Urinary bladder (tissue), 3 donors: ENCODE measurements at regions not wholly inside any gene's neighbourhood (a gene's known extent, or its start where the extent isn't known, plus 50 kb on each side); places are given as distances from the start of the nearest gene placed in this dataset.

Experiments used
- DNase-seq: peaks from one replicate; pipeline ENCODE4 v3.0.0-alpha.2; 2015; ENCODE audit errors: extremely low spot score
- H3K27ac ChIP-seq: one replicate; pipeline ENCODE4 v1.5.1; 2013; ENCODE audit warnings: low read depth, mild to moderate bottlenecking, moderate library complexity
- H3K36me3 ChIP-seq: one replicate; pipeline ENCODE4 v1.6.1; 2013; ENCODE audit warnings: mild to moderate bottlenecking, moderate library complexity; ENCODE audit not compliant: insufficient read depth
- H3K4me1 ChIP-seq: one replicate; pipeline ENCODE4 v1.6.1; 2013; ENCODE audit warnings: mild to moderate bottlenecking, moderate library complexity; ENCODE audit not compliant: insufficient read depth
- H3K4me3 ChIP-seq: one replicate; pipeline ENCODE4 v1.5.1; 2013; ENCODE audit warnings: low read depth, low read length
- WGBS: extraction: QIAGEN DNeasy Blood & Tissue Kit; methylation state at CpG from one replicate; pipeline ENCODE4 v1.1.7; 2013; 5-methylcytosine and 5-hydroxymethylcytosine counted together
- donor health status: healthy with polysubstance abuse.
- donor health status: healthy.

GRCh38 chr12:85552461-85552860 lies 272.4 kb downstream of the ALX1 start:
- H3K4me3 ChIP-seq = no peak overlapping the region
- no peak overlapping the region for H3K27ac ChIP-seq
- no peaks in the 10 kb centered on the region for H3K36me3 ChIP-seq
- no peak for DNase-seq
- no peaks in the 10 kb centered on the region for H3K4me1 ChIP-seq
- WGBS = 89% methylated on average over 3 of the region's 3 CpGs

GRCh38 chr12:85557850-85558249 lies 277.8 kb downstream of the ALX1 start:
- Histone ChIP-seq H3K4me1 (no peaks in the 10 kb centered on the region), H3K27ac (no peak overlapping the region), H3K36me3 (no peaks in the 10 kb centered on the region), H3K4me3 (no peak overlapping the region)
- WGBS = 54% methylated on average over 1 of the region's 1 CpG
- DNase-seq = no peak

- Histone ChIP-seq H3K4me1 (no peaks in the 10 kb centered on the region), H3K36me3 (no peaks in the 10 kb centered on the region), H3K27ac (no peak overlapping the region), H3K4me3 (no peak overlapping the region)
- no peak for DNase-seq
Measured at GRCh38 chr12:85558684-85559083, 277.5 kb downstream of the RASSF9 start.

GRCh38 chr12:85559127-85559526 lies 277.1 kb downstream of the RASSF9 start:
- Histone ChIP-seq H3K36me3 (no peaks in the 10 kb centered on the region), H3K27ac (no peak overlapping the region), H3K4me3 (no peak overlapping the region), H3K4me1 (no peaks in the 10 kb centered on the region)
- no peak for DNase-seq
- 79% methylated on average over 2 of the region's 2 CpGs for WGBS

GRCh38 chr12:85559536-85559935 lies 276.7 kb downstream of the RASSF9 start:
- no peaks in the 10 kb centered on the region for H3K4me1 ChIP-seq
- no peak overlapping the region for H3K4me3 ChIP-seq

GRCh38 chr12:85562765-85563164 lies 273.4 kb downstream of the RASSF9 start:
- Histone ChIP-seq H3K4me1 (no peaks in the 10 kb centered on the region), H3K36me3 (no peaks in the 10 kb centered on the region), H3K4me3 (no peak overlapping the region), H3K27ac (no peak overlapping the region)
- WGBS = 88% methylated on average over 2 of the region's 2 CpGs
- no peak for DNase-seq

More at GRCh38 chr12:85559536-85559935, 276.7 kb downstream of the RASSF9 start:
- Histone ChIP-seq H3K36me3 (no peaks in the 10 kb centered on the region), H3K27ac (no peak overlapping the region)
- DNase-seq = no peak

GRCh38 chr12:85564786-85565185 lies 271.4 kb downstream of the RASSF9 start:
- WGBS = 32% methylated on average over 4 of the region's 4 CpGs
- H3K4me1 ChIP-seq = no peaks in the 10 kb centered on the region
- no peak for DNase-seq
- no peak overlapping the region for H3K27ac ChIP-seq
- no peak overlapping the region for H3K4me3 ChIP-seq
- H3K36me3 ChIP-seq = no peaks in the 10 kb centered on the region

GRCh38 chr12:85568395-85569103 lies 267.7 kb downstream of the RASSF9 start:
- WGBS = 73% methylated on average over 6 of the region's 6 CpGs
- Histone ChIP-seq H3K4me1 (no peaks in the 10 kb centered on the region), H3K36me3 (no peaks in the 10 kb centered on the region), H3K4me3 (no peak overlapping the region), H3K27ac (no peak overlapping the region)
- DNase-seq = no peak

- WGBS = 81% methylated on average over 3 of the region's 3 CpGs
- no peak for DNase-seq
- Histone ChIP-seq H3K4me3 (no peak overlapping the region), H3K4me1 (no peaks in the 10 kb centered on the region), H3K36me3 (no peaks in the 10 kb centered on the region), H3K27ac (no peak overlapping the region)
Measured at GRCh38 chr12:85569261-85569660, 266.9 kb downstream of the RASSF9 start.

- Histone ChIP-seq H3K36me3 (no peaks in the 10 kb centered on the region), H3K27ac (no peak overlapping the region), H3K4me3 (no peak overlapping the region), H3K4me1 (no peaks in the 10 kb centered on the region)
- DNase-seq = no peak
- WGBS = 83% methylated on average over 1 of the region's 1 CpG
Measured at GRCh38 chr12:85572956-85573355, 263.3 kb downstream of the RASSF9 start.

GRCh38 chr12:85573635-85574214 lies 262.5 kb downstream of the RASSF9 start:
- no peak overlapping the region for H3K27ac ChIP-seq
- 61% methylated on average over 3 of the region's 3 CpGs for WGBS

GRCh38 chr12:85574291-85574690 lies 261.9 kb downstream of the RASSF9 start:
- Histone ChIP-seq H3K4me3 (no peak overlapping the region), H3K4me1 (no peaks in the 10 kb centered on the region), H3K36me3 (no peaks in the 10 kb centered on the region), H3K27ac (no peak overlapping the region)
- DNase-seq = no peak
- 66% methylated on average over 3 of the region's 3 CpGs for WGBS

More at GRCh38 chr12:85573635-85574214, 262.5 kb downstream of the RASSF9 start:
- no peak overlapping the region for H3K4me3 ChIP-seq
- no peak for DNase-seq
- no peaks in the 10 kb centered on the region for H3K36me3 ChIP-seq
- H3K4me1 ChIP-seq = no peaks in the 10 kb centered on the region

- DNase-seq = no peak
- no peak overlapping the region for H3K4me3 ChIP-seq
- no peak overlapping the region for H3K27ac ChIP-seq
- 55% methylated on average over 7 of the region's 7 CpGs for WGBS
- no peaks in the 10 kb centered on the region for H3K36me3 ChIP-seq
- no peaks in the 10 kb centered on the region for H3K4me1 ChIP-seq
Measured at GRCh38 chr12:85575120-85576096, 260.8 kb downstream of the RASSF9 start.
